ENCODE measurements at regions not wholly inside any gene's neighbourhood (a gene's known extent, or its start where the extent isn't known, plus 50 kb on each side); places are given as distances from the start of the nearest gene placed in this dataset.

DNA sequence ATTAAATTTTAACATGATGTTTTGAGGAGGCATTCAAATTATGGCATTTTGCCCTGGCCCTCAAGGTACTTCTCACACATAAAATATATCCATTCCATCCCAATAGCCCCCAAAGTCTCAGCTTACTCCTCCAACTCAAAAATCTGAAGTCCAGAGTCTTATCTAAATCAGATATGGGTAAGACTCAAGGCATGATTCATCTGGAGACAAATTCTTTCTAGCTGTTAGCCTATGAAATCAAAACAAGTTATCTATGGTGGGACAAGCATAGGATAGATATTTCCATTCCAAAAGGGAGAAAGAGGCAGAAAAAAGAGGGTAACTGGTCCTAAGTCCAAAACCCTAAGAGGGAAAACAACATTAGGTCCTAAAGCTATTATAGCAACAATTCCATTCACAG lies 408.4 kb downstream of the ZNF608 start:
- no peaks in the 10 kb centered on the region for H3K36me3 ChIP-seq
- no peak overlapping the region for H3K27ac ChIP-seq
- TF ChIP-seq POLR2AphosphoS5 (IDR thresholded peaks at IDR 0.05) (no peak), POLR2A (IDR thresholded peaks at IDR 0.05) (no peak)
- TF ChIP-seq, protein P1, sequence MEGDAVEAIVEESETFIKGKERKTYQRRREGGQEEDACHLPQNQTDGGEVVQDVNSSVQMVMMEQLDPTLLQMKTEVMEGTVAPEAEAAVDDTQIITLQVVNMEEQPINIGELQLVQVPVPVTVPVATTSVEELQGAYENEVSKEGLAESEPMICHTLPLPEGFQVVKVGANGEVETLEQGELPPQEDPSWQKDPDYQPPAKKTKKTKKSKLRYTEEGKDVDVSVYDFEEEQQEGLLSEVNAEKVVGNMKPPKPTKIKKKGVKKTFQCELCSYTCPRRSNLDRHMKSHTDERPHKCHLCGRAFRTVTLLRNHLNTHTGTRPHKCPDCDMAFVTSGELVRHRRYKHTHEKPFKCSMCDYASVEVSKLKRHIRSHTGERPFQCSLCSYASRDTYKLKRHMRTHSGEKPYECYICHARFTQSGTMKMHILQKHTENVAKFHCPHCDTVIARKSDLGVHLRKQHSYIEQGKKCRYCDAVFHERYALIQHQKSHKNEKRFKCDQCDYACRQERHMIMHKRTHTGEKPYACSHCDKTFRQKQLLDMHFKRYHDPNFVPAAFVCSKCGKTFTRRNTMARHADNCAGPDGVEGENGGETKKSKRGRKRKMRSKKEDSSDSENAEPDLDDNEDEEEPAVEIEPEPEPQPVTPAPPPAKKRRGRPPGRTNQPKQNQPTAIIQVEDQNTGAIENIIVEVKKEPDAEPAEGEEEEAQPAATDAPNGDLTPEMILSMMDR (IDR thresholded peaks at IDR 0.05 in 8 of 11, conservative IDR thresholded peaks at IDR 0.05 in 3 of 11) = no peak
- DNase-seq = no peak
- H3K4me1 ChIP-seq = no peaks in the 10 kb centered on the region
- intact Hi-C loops (cut with DNase I; ENCODE audit: low total_unique reads) = no loop called here
- H3K9me3 ChIP-seq = no peaks in the 10 kb centered on the region
- H3K27me3 ChIP-seq (replicated peaks in 1 of 7) = no peaks in the 10 kb centered on the region
- no peak overlapping the region for H3K4me3 ChIP-seq

DNA sequence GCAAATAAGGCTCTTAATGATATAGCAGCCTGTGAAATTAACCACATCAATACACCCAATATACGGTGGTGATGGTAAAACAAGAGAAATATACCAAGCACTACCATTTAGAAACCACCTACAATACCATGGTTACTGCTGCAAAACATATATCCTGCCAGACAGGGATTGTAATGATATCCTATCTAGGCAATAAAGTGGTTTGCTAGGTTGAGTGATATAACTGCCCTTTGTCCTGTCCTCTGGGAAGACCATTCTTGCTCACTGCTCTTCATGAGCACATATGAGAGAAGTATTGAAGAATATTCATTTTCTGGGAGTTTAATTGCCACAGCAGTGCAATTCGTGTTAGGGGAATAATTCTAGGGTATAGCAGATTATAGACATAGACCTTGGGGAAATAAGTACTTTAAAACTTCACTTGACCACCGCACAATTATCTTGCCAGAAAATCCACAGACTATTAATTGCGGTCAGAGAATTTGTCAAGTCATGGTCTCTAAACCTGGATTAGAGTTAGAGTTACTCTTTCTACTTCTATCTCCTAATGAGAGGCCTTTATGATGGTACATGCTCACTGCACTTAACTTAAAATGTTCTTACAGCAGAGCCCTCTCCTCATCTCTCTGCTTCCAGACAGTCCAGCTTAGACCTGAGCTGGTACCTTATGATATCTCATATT lies 413.0 kb downstream of the ZNF608 start:
- Histone ChIP-seq H3K4me1 (no peaks in the 10 kb centered on the region), H3K4me3 (no peak overlapping the region), H3K27ac (no peak overlapping the region), H3K9me3 (peaks cover 0 to 23% (median 9%) of the 10 kb centered on the region in 8 donors), H3K36me3 (no peaks in the 10 kb centered on the region), H3K27me3 (replicated peaks in 1 of 7) (no peaks in the 10 kb centered on the region)
- 78 to 90% (median 86%) methylated on average over 4 of the region's 4 CpGs for WGBS, 5 donors
- TF ChIP-seq POLR2A (IDR thresholded peaks at IDR 0.05) (no peak), POLR2AphosphoS5 (IDR thresholded peaks at IDR 0.05) (no peak)
- TF ChIP-seq, protein P1 (IDR thresholded peaks at IDR 0.05 in 8 of 11, conservative IDR thresholded peaks at IDR 0.05 in 3 of 11) = no peak
- intact Hi-C loops (cut with DNase I; ENCODE audit: low total_unique reads) = no loop called here
- DNase-seq = no peak

DNA sequence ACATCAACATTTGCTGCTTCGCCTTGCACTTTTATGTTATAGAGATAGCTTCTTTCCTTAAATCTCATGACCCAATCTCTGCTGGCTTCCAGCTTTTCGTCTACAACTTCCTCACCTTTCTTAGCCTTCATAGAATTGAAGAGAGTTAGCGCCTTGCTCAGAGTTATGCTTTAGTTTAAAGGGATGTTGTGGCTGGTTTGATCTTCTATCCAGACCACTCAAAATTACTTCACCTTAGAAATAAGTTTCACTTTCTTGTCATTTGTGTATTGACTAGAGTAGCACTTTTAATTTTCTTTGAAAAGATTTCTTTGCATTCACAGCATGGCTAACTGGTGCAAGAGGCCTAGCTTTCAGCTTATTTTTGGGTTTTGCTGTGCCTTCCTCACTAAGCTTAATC lies 414.2 kb downstream of the ZNF608 start:
- H3K27ac ChIP-seq = no peak overlapping the region
- H3K36me3 ChIP-seq = no peaks in the 10 kb centered on the region
- no peak for DNase-seq
- H3K4me1 ChIP-seq = no peaks in the 10 kb centered on the region
- WGBS, 5 donors = 83 to 94% (median 87%) methylated on average over 3 of the region's 3 CpGs
- intact Hi-C loops (cut with DNase I; ENCODE audit: low total_unique reads) = no loop called here
- H3K9me3 ChIP-seq = peaks cover 0 to 23% (median 9%) of the 10 kb centered on the region in 8 donors
- TF ChIP-seq POLR2AphosphoS5 (IDR thresholded peaks at IDR 0.05) (no peak), POLR2A (IDR thresholded peaks at IDR 0.05) (no peak)
- TF ChIP-seq, protein P1 (IDR thresholded peaks at IDR 0.05 in 8 of 11, conservative IDR thresholded peaks at IDR 0.05 in 3 of 11) = no peak
- no peaks in the 10 kb centered on the region for H3K27me3 ChIP-seq (replicated peaks in 1 of 7)
- H3K4me3 ChIP-seq = no peak overlapping the region

DNA sequence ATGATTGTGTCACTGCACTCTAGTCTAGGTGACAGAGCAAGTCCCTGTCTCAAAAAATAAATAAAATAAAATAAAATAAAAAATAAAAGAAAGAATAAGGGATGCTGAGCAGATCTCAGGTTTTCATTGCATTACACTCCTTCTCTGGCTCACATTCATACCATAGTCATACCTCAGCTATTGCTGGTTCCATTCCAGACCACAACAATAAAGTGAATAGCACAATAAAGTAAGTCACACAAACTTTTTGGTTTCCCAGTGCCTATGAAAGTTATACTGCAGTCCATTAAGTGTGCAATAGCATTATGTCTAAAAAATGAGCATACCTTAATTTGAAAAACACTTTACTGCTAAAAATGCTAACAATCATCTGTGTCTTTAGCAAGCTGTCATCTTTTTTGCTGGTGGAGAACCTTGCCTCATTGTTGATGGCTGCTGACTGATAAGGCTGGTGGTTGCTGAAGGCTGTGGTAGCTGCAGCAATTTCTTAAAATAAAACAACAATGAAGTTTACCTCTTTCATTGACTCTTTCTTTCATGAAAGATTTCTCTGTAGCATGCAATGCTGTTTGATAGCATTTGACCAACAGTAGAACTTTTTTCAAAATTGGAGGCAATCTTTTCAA lies 415.7 kb downstream of the ZNF608 start:
- DNase-seq = no peak

More for the DNA sequence above, 415.7 kb downstream of the ZNF608 start:
- Histone ChIP-seq H3K4me3 (no peak overlapping the region), H3K27ac (no peak overlapping the region), H3K27me3 (replicated peaks in 1 of 7) (no peaks in the 10 kb centered on the region), H3K4me1 (no peaks in the 10 kb centered on the region), H3K36me3 (no peaks in the 10 kb centered on the region), H3K9me3 (peaks cover 0 to 23% (median 9%) of the 10 kb centered on the region in 8 donors)
- intact Hi-C loops (cut with DNase I; ENCODE audit: low total_unique reads) = no loop called here
- TF ChIP-seq POLR2A (IDR thresholded peaks at IDR 0.05) = no peak
- TF ChIP-seq POLR2AphosphoS5 (IDR thresholded peaks at IDR 0.05) = no peak
- TF ChIP-seq, protein P1 (IDR thresholded peaks at IDR 0.05 in 8 of 11, conservative IDR thresholded peaks at IDR 0.05 in 3 of 11) = no peak

Measured in spleen (tissue), 11 donors.